ENCODE measurements at regions not wholly inside any gene's neighbourhood (a gene's known extent, or its start where the extent isn't known, plus 50 kb on each side); places are given as distances from the start of the nearest gene placed in this dataset.

DNA sequence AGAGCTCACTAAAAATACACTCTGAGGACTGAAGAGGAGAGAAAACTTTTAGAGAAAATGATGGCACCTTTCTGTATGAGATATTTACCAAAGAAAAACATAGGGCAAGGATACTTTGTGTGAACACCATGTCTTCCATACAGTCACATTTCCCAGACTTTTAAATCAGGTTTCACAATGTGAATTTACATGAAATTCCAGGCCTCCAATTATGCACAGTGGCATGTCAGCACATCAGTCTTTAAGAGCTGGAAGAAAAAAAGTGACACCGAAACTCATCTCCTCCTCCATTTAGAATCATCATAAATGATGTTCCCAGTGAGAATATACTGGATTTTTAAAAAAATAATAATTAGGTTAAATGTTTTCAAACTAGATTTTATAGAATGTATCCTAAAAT is 232.2 kb upstream of the UBASH3B start:
- no peak for TF ChIP-seq CTCF (IDR thresholded peaks at IDR 0.05)
- Mint-ChIP-seq H3K27ac (no peak overlapping the region), H3K9me3 (no peaks in the 10 kb centered on the region), H3K4me1 (no peaks in the 10 kb centered on the region), H3K4me3 (no peak overlapping the region), H3K27me3 (ENCODE audit: low read depth, poor library complexity) (no peaks in the 10 kb centered on the region), H3K36me3 (ENCODE audit: low read depth) (no peaks in the 10 kb centered on the region)
- DNase-seq = no peak

DNA sequence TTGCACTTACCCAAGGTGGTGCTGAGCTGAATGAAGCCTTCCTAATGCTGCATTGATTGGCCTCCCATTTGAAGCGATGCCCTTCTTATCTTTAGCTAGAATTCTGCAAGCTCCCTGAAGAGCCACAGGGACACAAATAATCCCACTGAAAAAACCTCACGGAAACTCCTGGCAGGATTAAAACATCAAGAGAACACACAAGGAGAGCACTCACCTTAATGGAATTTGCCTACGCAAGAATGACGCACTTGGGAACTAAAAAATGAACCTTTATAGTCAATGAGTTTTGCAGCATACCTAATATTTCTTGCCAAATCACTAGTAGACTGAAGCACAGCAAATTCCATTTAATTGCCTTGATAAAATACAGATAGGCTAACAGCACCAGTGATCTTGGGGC is 232.8 kb upstream of the UBASH3B start:
- H3K4me3 Mint-ChIP-seq = no peak overlapping the region
- H3K9me3 Mint-ChIP-seq = no peaks in the 10 kb centered on the region
- H3K4me1 Mint-ChIP-seq = no peaks in the 10 kb centered on the region
- no peaks in the 10 kb centered on the region for H3K36me3 Mint-ChIP-seq (ENCODE audit: low read depth)
- TF ChIP-seq CTCF (IDR thresholded peaks at IDR 0.05) = no peak
- H3K27ac Mint-ChIP-seq = no peak overlapping the region
- H3K27me3 Mint-ChIP-seq (ENCODE audit: low read depth, poor library complexity) = no peaks in the 10 kb centered on the region
- no peak for DNase-seq

- Mint-ChIP-seq H3K27me3 (ENCODE audit: low read depth, poor library complexity) (no peaks in the 10 kb centered on the region), H3K36me3 (ENCODE audit: low read depth) (no peaks in the 10 kb centered on the region), H3K9me3 (peaks cover under 1% of the 10 kb centered on the region), H3K4me1 (no peaks in the 10 kb centered on the region), H3K27ac (no peak overlapping the region), H3K4me3 (no peak overlapping the region)
- no peak for DNase-seq
- TF ChIP-seq CTCF (IDR thresholded peaks at IDR 0.05) = no peak
Measured at GRCh38 chr11:122421702-122422101, 233.8 kb upstream of the UBASH3B start.

GRCh38 chr11:122418032-122418431 is 237.5 kb upstream of the UBASH3B start:
- Mint-ChIP-seq H3K4me1 (no peaks in the 10 kb centered on the region), H3K27me3 (ENCODE audit: low read depth, poor library complexity) (no peaks in the 10 kb centered on the region), H3K27ac (no peak overlapping the region), H3K4me3 (no peak overlapping the region), H3K36me3 (ENCODE audit: low read depth) (no peaks in the 10 kb centered on the region), H3K9me3 (peaks cover 27% of the 10 kb centered on the region)
- TF ChIP-seq CTCF (IDR thresholded peaks at IDR 0.05) = no peak
- no peak for DNase-seq

DNA sequence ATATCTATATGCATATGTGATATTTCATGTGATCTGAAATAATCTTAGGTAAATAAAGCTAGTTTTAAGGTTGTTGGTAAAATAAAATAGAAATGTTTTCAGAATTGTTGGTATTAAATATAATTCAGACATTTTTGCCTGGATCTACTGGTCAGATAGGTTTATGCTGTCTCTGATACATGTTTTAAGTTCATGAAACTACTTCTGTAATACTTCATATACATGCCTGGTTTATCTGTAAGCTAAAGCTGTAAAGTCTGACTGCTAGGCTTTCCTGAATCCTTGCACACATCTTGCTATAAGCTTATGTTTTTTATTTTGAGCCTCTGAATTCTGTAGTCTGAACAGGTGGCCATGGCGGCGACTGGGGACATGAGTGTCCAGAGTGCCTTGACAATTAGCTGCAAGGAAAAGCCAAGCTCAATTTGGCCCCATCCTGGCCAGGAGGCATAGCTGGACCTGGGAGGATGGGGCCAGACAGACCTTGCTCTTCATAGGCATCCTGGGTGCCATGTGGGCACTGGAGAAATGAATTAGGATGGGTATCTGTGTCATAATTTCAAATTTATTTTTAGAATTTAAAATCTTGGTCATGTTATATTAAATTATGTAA is 241.0 kb upstream of the UBASH3B start:
- no peak overlapping the region for H3K27ac Mint-ChIP-seq
- no peaks in the 10 kb centered on the region for H3K27me3 Mint-ChIP-seq (ENCODE audit: low read depth, poor library complexity)
- no peaks in the 10 kb centered on the region for H3K4me1 Mint-ChIP-seq
- peaks cover 5% of the 10 kb centered on the region for H3K36me3 Mint-ChIP-seq (ENCODE audit: low read depth)
- DNase-seq = no peak
- no peak for TF ChIP-seq CTCF (IDR thresholded peaks at IDR 0.05)
- no peak overlapping the region for H3K4me3 Mint-ChIP-seq
- H3K9me3 Mint-ChIP-seq = peaks cover 57% of the 10 kb centered on the region

GRCh38 chr11:122413677-122414076 is 241.8 kb upstream of the UBASH3B start:
- no peak overlapping the region for H3K4me3 Mint-ChIP-seq
- no peak for TF ChIP-seq CTCF (IDR thresholded peaks at IDR 0.05)
- no peak for DNase-seq
- H3K27ac Mint-ChIP-seq = no peak overlapping the region
- H3K9me3 Mint-ChIP-seq = peaks cover 57% of the 10 kb centered on the region
- no peaks in the 10 kb centered on the region for H3K4me1 Mint-ChIP-seq
- no peaks in the 10 kb centered on the region for H3K27me3 Mint-ChIP-seq (ENCODE audit: low read depth, poor library complexity)
- peaks cover 5% of the 10 kb centered on the region for H3K36me3 Mint-ChIP-seq (ENCODE audit: low read depth)
